Mesenchymal stem cell (in vitro differentiated cells and primary cell): ENCODE measurements at regions not wholly inside any gene's neighbourhood (a gene's known extent, or its start where the extent isn't known, plus 50 kb on each side); places are given as distances from the start of the nearest gene placed in this dataset.

ENCODE experiments used
- DNase-seq: peaks from one replicate; pipeline ENCODE4 v3.0.0-alpha.2; 2013
- H2AFZ ChIP-seq: one replicate; pipeline ENCODE4 v1.6.1; 2013; ENCODE audit warnings: low read depth, mild to moderate bottlenecking, control low read depth, inconsistent platforms, low read length, moderate library complexity
- H2AK5ac ChIP-seq: 2 replicates; pipeline ENCODE4 v1.6.1; 2013; ENCODE audit warnings: low read length, moderate library complexity, mild to moderate bottlenecking, inconsistent platforms; ENCODE audit not compliant: severe bottlenecking
- H2BK120ac ChIP-seq: one replicate; pipeline ENCODE4 v1.6.1; 2013; ENCODE audit warnings: low read depth, mild to moderate bottlenecking, inconsistent platforms, low read length, moderate library complexity
- H2BK12ac ChIP-seq, 2 experiments: one replicate each; pipeline ENCODE4 v1.6.1; 2013; ENCODE audit warnings: inconsistent platforms in 2 of 2, low read length in 2 of 2, mild to moderate bottlenecking in 2 of 2, moderate library complexity in 2 of 2, control low read depth in 1 of 2
- H2BK15ac ChIP-seq: one replicate; pipeline ENCODE4 v1.6.1; 2013; ENCODE audit warnings: mild to moderate bottlenecking, low read depth, inconsistent platforms; ENCODE audit not compliant: poor library complexity, severe bottlenecking
- H2BK5ac ChIP-seq: 2 replicates; pipeline ENCODE4 v1.6.1; 2013; ENCODE audit warnings: low read depth, mild to moderate bottlenecking, low read length, control low read depth, inconsistent platforms; ENCODE audit not compliant: poor library complexity, severe bottlenecking
- H3K14ac ChIP-seq, 2 experiments: one replicate each; pipeline ENCODE4 v1.6.1; 2013; ENCODE audit warnings: inconsistent platforms in 2 of 2, low read length in 2 of 2, control low read depth in 1 of 2, mild to moderate bottlenecking in 1 of 2, moderate library complexity in 1 of 2
- H3K18ac ChIP-seq, 2 experiments: one replicate each; pipeline ENCODE4 v1.6.1; 2013; ENCODE audit warnings: inconsistent platforms in 2 of 2, low read length in 2 of 2, control low read depth in 1 of 2, low read depth in 1 of 2, mild to moderate bottlenecking in 1 of 2
- H3K23ac ChIP-seq, 2 experiments: one replicate each; pipeline ENCODE4 v1.6.1; 2013; ENCODE audit warnings: inconsistent platforms in 2 of 2, low read length in 2 of 2, mild to moderate bottlenecking in 2 of 2, moderate library complexity in 2 of 2, control low read depth in 1 of 2
- H3K27ac ChIP-seq: 2 replicates; pipeline ENCODE4 v1.5.1; 2013; ENCODE audit warnings: mild to moderate bottlenecking, moderate library complexity, low read length, control low read depth, inconsistent platforms; ENCODE audit not compliant: poor library complexity, severe bottlenecking
- H3K27me3 ChIP-seq, 2 experiments: 2 replicates each; pipeline versions ENCODE4 v1.6.1 to v1.7.0; 2013; ENCODE audit warnings: low read length in 2 of 2, mild to moderate bottlenecking in 2 of 2, moderate library complexity in 2 of 2, control low read depth in 1 of 2, inconsistent platforms in 1 of 2; ENCODE audit not compliant: control insufficient read depth in 1 of 2, insufficient read depth in 1 of 2
- H3K36me3 ChIP-seq, 2 experiments: 2 replicates each; pipeline versions ENCODE4 v1.6.1 to v1.7.0; 2013; ENCODE audit warnings: low read length in 2 of 2, control low read depth in 1 of 2, inconsistent platforms in 1 of 2, low read depth in 1 of 2, mild to moderate bottlenecking in 1 of 2; ENCODE audit not compliant: insufficient read depth in 2 of 2, control insufficient read depth in 1 of 2
- H3K4ac ChIP-seq, 2 experiments: one replicate each; pipeline ENCODE4 v1.6.1; 2013; ENCODE audit warnings: inconsistent platforms in 2 of 2, low read length in 2 of 2, mild to moderate bottlenecking in 2 of 2, moderate library complexity in 2 of 2, control low read depth in 1 of 2, low read depth in 1 of 2
- H3K4me1 ChIP-seq: 2 replicates; pipeline ENCODE4 v1.6.1; 2013; ENCODE audit warnings: low read depth, low read length, control low read depth; ENCODE audit not compliant: control insufficient read depth, insufficient read depth
- H3K4me2 ChIP-seq: 2 replicates; pipeline ENCODE4 v1.6.1; 2013; ENCODE audit warnings: low read length, mild to moderate bottlenecking, inconsistent platforms; ENCODE audit not compliant: poor library complexity, severe bottlenecking
- H3K4me3 ChIP-seq, 2 experiments: 2 replicates each; pipeline versions ENCODE4 v1.5.1 to v1.7.0; 2013; ENCODE audit warnings: low read length in 2 of 2, mild to moderate bottlenecking in 2 of 2, control low read depth in 1 of 2, low read depth in 1 of 2; ENCODE audit not compliant: insufficient read depth in 1 of 2
- H3K79me1 ChIP-seq: replicated peaks from 2 replicates; pipeline ENCODE4 v1.6.1; 2013; ENCODE audit warnings: mild to moderate bottlenecking, control low read depth, low read length, inconsistent platforms; ENCODE audit not compliant: poor library complexity, severe bottlenecking
- H3K9ac ChIP-seq: 2 replicates; pipeline ENCODE4 v1.7.0; 2013; ENCODE audit warnings: mild to moderate bottlenecking, low read length, moderate library complexity
- H3K9me3 ChIP-seq: 2 replicates; pipeline ENCODE4 v1.7.0; 2013; ENCODE audit warnings: mild to moderate bottlenecking, low read length; ENCODE audit not compliant: control insufficient read depth
- H4K8ac ChIP-seq: one replicate; pipeline ENCODE4 v1.6.1; 2013; ENCODE audit warnings: inconsistent platforms, mild to moderate bottlenecking, low read length, moderate library complexity
- H4K91ac ChIP-seq: one replicate; pipeline ENCODE4 v1.6.1; 2013; ENCODE audit warnings: mild to moderate bottlenecking, low read length, inconsistent platforms
- WGBS: methylation state at CpG from one replicate; pipeline ENCODE4 v1.1.7; 2013; ENCODE audit warnings: mixed read lengths; 5-methylcytosine and 5-hydroxymethylcytosine counted together

GRCh38 chr1:18010945-18011344 lies 96.7 kb upstream of the IGSF21 start:
- Histone ChIP-seq H2AFZ (no peak overlapping the region), H2BK12ac (no peak overlapping the region), H3K36me3 (no peaks in the 10 kb centered on the region), H3K27ac (no peak overlapping the region), H3K79me1 (no peaks in the 10 kb centered on the region), H2BK120ac (no peak overlapping the region), H4K91ac (no peak overlapping the region), H3K27me3 (peaks cover 0 to 50% of the 10 kb centered on the region in 2 experiments), H3K23ac (no peak overlapping the region), H3K4me2 (no peak overlapping the region), H4K8ac (no peak overlapping the region), H3K4ac (no peak overlapping the region), H3K18ac (no peak overlapping the region), H2BK5ac (no peak overlapping the region), H3K4me3 (no peak overlapping the region), H3K14ac (no peak overlapping the region), H2AK5ac (no peak overlapping the region), H3K9me3 (no peaks in the 10 kb centered on the region), H3K4me1 (no peaks in the 10 kb centered on the region), H2BK15ac (no peak overlapping the region), H3K9ac (no peak overlapping the region)
- no peak for DNase-seq
- WGBS = 48% methylated on average over 2 of the region's 2 CpGs

GRCh38 chr1:18011703-18012102 lies 95.9 kb upstream of the IGSF21 start:
- H3K4ac ChIP-seq = no peak overlapping the region
- H4K91ac ChIP-seq = no peak overlapping the region
- no peak overlapping the region for H3K18ac ChIP-seq
- no peak overlapping the region for H3K27ac ChIP-seq
- H2BK120ac ChIP-seq = no peak overlapping the region
- H3K79me1 ChIP-seq = no peaks in the 10 kb centered on the region
- H3K9ac ChIP-seq = no peak overlapping the region
- H3K23ac ChIP-seq = no peak overlapping the region
- no peak overlapping the region for H3K4me3 ChIP-seq
- no peaks in the 10 kb centered on the region for H3K36me3 ChIP-seq
- no peaks in the 10 kb centered on the region for H3K4me1 ChIP-seq
- H4K8ac ChIP-seq = no peak overlapping the region
- H2AK5ac ChIP-seq = no peak overlapping the region
- H2BK12ac ChIP-seq = no peak overlapping the region
- H2BK5ac ChIP-seq = no peak overlapping the region
- peaks cover 0 to 49% of the 10 kb centered on the region in 2 experiments for H3K27me3 ChIP-seq
- no peak overlapping the region for H2BK15ac ChIP-seq
- no peak overlapping the region for H2AFZ ChIP-seq
- H3K4me2 ChIP-seq = no peak overlapping the region
- WGBS = 56% methylated on average over 1 of the region's 1 CpG
- H3K14ac ChIP-seq = no peak overlapping the region
- DNase-seq = no peak
- no peaks in the 10 kb centered on the region for H3K9me3 ChIP-seq

- no peak overlapping the region for H2AK5ac ChIP-seq
- H2BK15ac ChIP-seq = no peak overlapping the region
- no peaks in the 10 kb centered on the region for H3K36me3 ChIP-seq
- no peak overlapping the region for H3K18ac ChIP-seq
- no peak overlapping the region for H3K4me3 ChIP-seq
- no peak overlapping the region for H3K4me2 ChIP-seq
- DNase-seq = no peak
- H3K79me1 ChIP-seq = no peaks in the 10 kb centered on the region
- no peak overlapping the region for H2BK12ac ChIP-seq
- H3K14ac ChIP-seq = no peak overlapping the region
- no peak overlapping the region for H3K27ac ChIP-seq
- no peak overlapping the region for H2BK5ac ChIP-seq
- H3K4ac ChIP-seq = no peak overlapping the region
- 74% methylated on average over 8 of the region's 8 CpGs for WGBS
- no peaks in the 10 kb centered on the region for H3K9me3 ChIP-seq
- H2AFZ ChIP-seq = no peak overlapping the region
- H3K27me3 ChIP-seq = peaks cover 0 to 48% of the 10 kb centered on the region in 2 experiments
- no peak overlapping the region for H4K8ac ChIP-seq
- no peaks in the 10 kb centered on the region for H3K4me1 ChIP-seq
- H3K9ac ChIP-seq = no peak overlapping the region
- no peak overlapping the region for H3K23ac ChIP-seq
- H4K91ac ChIP-seq = no peak overlapping the region
- H2BK120ac ChIP-seq = no peak overlapping the region
These were observed 94.9 kb upstream of the IGSF21 start for GRCh38 chr1:18012686-18013085.

- H2BK120ac ChIP-seq = no peak overlapping the region
- H4K91ac ChIP-seq = no peak overlapping the region
- no peak overlapping the region for H3K4me2 ChIP-seq
- WGBS = 64% methylated on average over 8 of the region's 8 CpGs
- no peak overlapping the region for H2AFZ ChIP-seq
- H2BK15ac ChIP-seq = no peak overlapping the region
- DNase-seq = no peak
- H3K36me3 ChIP-seq = no peaks in the 10 kb centered on the region
- no peak overlapping the region for H3K14ac ChIP-seq
- H2AK5ac ChIP-seq = no peak overlapping the region
- H3K23ac ChIP-seq = no peak overlapping the region
- no peak overlapping the region for H2BK12ac ChIP-seq
- no peak overlapping the region for H3K18ac ChIP-seq
- no peak overlapping the region for H3K27ac ChIP-seq
- H3K27me3 ChIP-seq = peaks cover 0 to 48% of the 10 kb centered on the region in 2 experiments
- H2BK5ac ChIP-seq = no peak overlapping the region
- no peaks in the 10 kb centered on the region for H3K4me1 ChIP-seq
- no peak overlapping the region for H3K4ac ChIP-seq
- no peak overlapping the region for H3K9ac ChIP-seq
- H3K79me1 ChIP-seq = no peaks in the 10 kb centered on the region
- H3K4me3 ChIP-seq = no peak overlapping the region
- H3K9me3 ChIP-seq = no peaks in the 10 kb centered on the region
- H4K8ac ChIP-seq = no peak overlapping the region
These were observed 94.4 kb upstream of the IGSF21 start for GRCh38 chr1:18013216-18013615.
